ENCODE measurements at regions not wholly inside any gene's neighbourhood (a gene's known extent, or its start where the extent isn't known, plus 50 kb on each side); places are given as distances from the start of the nearest gene placed in this dataset.
A peak's percentile ranks its signal among the peaks of the same experiment; 100 is the strongest.

DNA sequence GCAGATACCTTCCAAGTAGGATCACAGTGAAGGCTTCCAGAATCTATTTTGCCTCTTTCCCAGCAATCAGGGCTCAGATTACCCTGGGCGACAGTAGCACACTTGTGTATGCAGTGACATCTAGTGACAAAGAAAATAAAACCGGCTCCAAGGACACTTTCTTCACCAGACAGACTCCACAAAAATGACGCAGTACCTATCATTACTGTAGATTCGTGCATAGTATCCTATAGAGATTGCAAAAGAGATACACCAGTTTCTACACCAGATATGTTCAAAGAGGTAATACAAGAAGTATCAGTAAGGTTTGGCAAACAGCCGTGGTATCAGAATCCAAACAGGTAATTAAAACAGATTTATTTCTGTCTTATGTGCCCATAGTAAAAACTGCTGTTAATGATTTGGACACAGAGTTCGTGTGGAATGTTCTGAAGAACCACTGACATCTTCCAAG is 600.4 kb upstream of the JAG1 start:
- H3K4me3 ChIP-seq (IDR thresholded peaks at IDR 0.05; ENCODE audit: insufficient read depth, low read depth, low read length), result no peak overlapping the region
- no peak overlapping the region for H3K27ac ChIP-seq
- no peak overlapping the region for H3K4me2 ChIP-seq
- no peak overlapping the region for H3K9ac ChIP-seq
- no peaks in the 10 kb centered on the region for H3K27me3 ChIP-seq (ENCODE audit: insufficient read depth, low read depth)
- no peaks in the 10 kb centered on the region for H3K36me3 ChIP-seq (ENCODE audit: insufficient read depth)
- no peaks in the 10 kb centered on the region for H3K4me1 ChIP-seq (ENCODE audit: low read depth, poor library complexity, severe bottlenecking)
- TF ChIP-seq, protein P1, sequence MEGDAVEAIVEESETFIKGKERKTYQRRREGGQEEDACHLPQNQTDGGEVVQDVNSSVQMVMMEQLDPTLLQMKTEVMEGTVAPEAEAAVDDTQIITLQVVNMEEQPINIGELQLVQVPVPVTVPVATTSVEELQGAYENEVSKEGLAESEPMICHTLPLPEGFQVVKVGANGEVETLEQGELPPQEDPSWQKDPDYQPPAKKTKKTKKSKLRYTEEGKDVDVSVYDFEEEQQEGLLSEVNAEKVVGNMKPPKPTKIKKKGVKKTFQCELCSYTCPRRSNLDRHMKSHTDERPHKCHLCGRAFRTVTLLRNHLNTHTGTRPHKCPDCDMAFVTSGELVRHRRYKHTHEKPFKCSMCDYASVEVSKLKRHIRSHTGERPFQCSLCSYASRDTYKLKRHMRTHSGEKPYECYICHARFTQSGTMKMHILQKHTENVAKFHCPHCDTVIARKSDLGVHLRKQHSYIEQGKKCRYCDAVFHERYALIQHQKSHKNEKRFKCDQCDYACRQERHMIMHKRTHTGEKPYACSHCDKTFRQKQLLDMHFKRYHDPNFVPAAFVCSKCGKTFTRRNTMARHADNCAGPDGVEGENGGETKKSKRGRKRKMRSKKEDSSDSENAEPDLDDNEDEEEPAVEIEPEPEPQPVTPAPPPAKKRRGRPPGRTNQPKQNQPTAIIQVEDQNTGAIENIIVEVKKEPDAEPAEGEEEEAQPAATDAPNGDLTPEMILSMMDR (conservative IDR thresholded peaks at IDR 0.05; ENCODE audit: low read depth, low read length), result peak; percentile 50
- no peaks in the 10 kb centered on the region for H3K79me2 ChIP-seq (ENCODE audit: insufficient read depth, low read depth)
- no peaks in the 10 kb centered on the region for H4K20me1 ChIP-seq (ENCODE audit: insufficient read depth)
- no peak overlapping the region; the same call in 1 of the 2 replicates for H2AFZ ChIP-seq (ENCODE audit: low read depth)

DNA sequence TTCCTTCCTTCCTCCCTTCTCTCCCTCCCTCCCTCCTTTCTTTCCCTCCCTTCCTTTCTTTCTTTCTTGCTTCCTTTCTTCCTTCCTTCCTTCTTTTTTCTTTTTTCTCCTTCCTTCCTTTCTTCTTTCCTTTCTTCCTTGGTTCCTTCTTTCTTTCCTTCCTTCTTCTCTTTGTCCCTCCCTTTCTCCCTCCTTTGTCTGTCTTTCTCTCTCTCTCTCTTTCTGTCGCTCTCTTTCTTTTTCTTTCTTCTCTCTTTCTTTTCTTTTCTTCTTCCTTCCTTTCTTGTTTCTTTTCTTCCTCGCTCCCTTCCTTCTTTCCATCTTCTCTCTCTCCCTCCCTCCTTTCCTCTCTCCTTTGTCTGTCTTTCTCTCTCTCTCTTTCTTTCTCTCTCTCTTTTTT is 601.9 kb upstream of the JAG1 start:
- no peak overlapping the region for H3K4me2 ChIP-seq
- TF ChIP-seq, protein P1 (conservative IDR thresholded peaks at IDR 0.05; ENCODE audit: low read depth, low read length), result no peak
- no peak overlapping the region for H3K27ac ChIP-seq

DNA sequence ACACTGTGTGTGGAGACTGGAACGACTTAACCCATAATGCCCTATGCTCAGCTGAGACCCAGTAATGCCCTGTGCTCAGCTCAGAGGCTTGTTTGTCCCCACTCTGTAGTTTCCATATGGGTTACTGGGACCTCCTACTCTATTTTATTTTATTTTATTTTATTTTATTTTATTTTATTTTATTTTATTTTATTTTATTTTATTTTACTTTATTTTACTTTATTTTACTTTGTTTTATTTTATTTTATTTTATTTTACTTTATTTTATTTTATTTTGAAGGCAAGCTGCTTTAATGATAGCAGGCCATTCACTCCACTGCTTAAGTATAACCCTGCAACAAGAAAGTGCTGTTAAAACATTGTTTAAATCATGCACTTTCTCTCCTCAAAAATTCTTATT is 603.4 kb upstream of the JAG1 start:
- Histone ChIP-seq H3K27ac (no peak overlapping the region), H3K4me2 (no peak overlapping the region), H3K9ac (no peak overlapping the region), H4K20me1 (ENCODE audit: insufficient read depth) (no peaks in the 10 kb centered on the region), H3K27me3 (ENCODE audit: insufficient read depth, low read depth) (no peaks in the 10 kb centered on the region), H3K79me2 (ENCODE audit: insufficient read depth, low read depth) (no peaks in the 10 kb centered on the region), H2AFZ (ENCODE audit: low read depth) (no peak overlapping the region), H3K4me3 (IDR thresholded peaks at IDR 0.05; ENCODE audit: insufficient read depth, low read depth, low read length) (no peak overlapping the region), H3K4me1 (ENCODE audit: low read depth, poor library complexity, severe bottlenecking) (no peaks in the 10 kb centered on the region), H3K36me3 (ENCODE audit: insufficient read depth) (no peaks in the 10 kb centered on the region)
- TF ChIP-seq, protein P1 (conservative IDR thresholded peaks at IDR 0.05; ENCODE audit: low read depth, low read length), result no peak

More for the DNA sequence above, 601.9 kb upstream of the JAG1 start:
- Histone ChIP-seq H3K36me3 (ENCODE audit: insufficient read depth) (no peaks in the 10 kb centered on the region), H3K9ac (no peak overlapping the region), H3K4me3 (IDR thresholded peaks at IDR 0.05; ENCODE audit: insufficient read depth, low read depth, low read length) (no peak overlapping the region), H4K20me1 (ENCODE audit: insufficient read depth) (no peaks in the 10 kb centered on the region), H2AFZ (ENCODE audit: low read depth) (no peak overlapping the region), H3K27me3 (ENCODE audit: insufficient read depth, low read depth) (no peaks in the 10 kb centered on the region), H3K4me1 (ENCODE audit: low read depth, poor library complexity, severe bottlenecking) (no peaks in the 10 kb centered on the region), H3K79me2 (ENCODE audit: insufficient read depth, low read depth) (no peaks in the 10 kb centered on the region)

DNA sequence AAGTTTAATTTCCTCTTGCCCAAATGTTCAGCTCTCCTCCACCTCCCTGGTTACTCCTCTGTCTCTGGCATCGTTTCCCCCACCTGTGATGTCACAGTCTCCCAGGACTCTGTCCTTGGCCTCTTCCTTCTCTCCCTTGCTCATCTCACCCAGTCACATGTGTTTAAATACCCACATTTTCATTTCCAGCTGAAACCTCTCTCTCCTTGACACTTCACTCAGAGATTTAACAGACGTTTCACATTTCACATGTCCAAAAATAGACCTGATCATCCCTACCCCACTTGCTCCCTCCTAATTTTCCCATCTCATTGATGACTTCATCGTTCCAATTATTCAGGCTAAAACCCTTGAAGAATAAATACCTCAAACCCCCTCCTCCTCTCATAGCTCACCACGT is 604.1 kb upstream of the JAG1 start:
- Histone ChIP-seq H3K27me3 (ENCODE audit: insufficient read depth, low read depth) (no peaks in the 10 kb centered on the region), H3K79me2 (ENCODE audit: insufficient read depth, low read depth) (no peaks in the 10 kb centered on the region), H4K20me1 (ENCODE audit: insufficient read depth) (no peaks in the 10 kb centered on the region), H3K4me2 (no peak overlapping the region), H3K4me1 (ENCODE audit: low read depth, poor library complexity, severe bottlenecking) (no peaks in the 10 kb centered on the region), H3K9ac (no peak overlapping the region), H3K36me3 (ENCODE audit: insufficient read depth) (no peaks in the 10 kb centered on the region), H3K27ac (no peak overlapping the region), H2AFZ (ENCODE audit: low read depth) (no peak overlapping the region), H3K4me3 (IDR thresholded peaks at IDR 0.05; ENCODE audit: insufficient read depth, low read depth, low read length) (no peak overlapping the region)
- TF ChIP-seq, protein P1 (conservative IDR thresholded peaks at IDR 0.05; ENCODE audit: low read depth, low read length), result no peak

Data from KMS-11 (cell line).